DND-41 (cell line): ENCODE measurements at regions not wholly inside any gene's neighbourhood (a gene's known extent, or its start where the extent isn't known, plus 50 kb on each side); places are given as distances from the start of the nearest gene placed in this dataset.

Source experiments
- EZH2 ChIP-seq: IDR thresholded peaks from 3 replicates; pipeline ENCODE4 v1.6.1; 2012; ENCODE audit warnings: borderline replicate concordance, low read depth, mild to moderate bottlenecking, moderate library complexity, low read length, inconsistent platforms; ENCODE audit not compliant: severe bottlenecking
- TF ChIP-seq, protein P1 (sequence below): IDR thresholded peaks from 2 replicates; pipeline ENCODE4 v1.5.1; 2012; ENCODE audit warnings: borderline replicate concordance, low read length, moderate library complexity, mild to moderate bottlenecking; ENCODE audit not compliant: poor library complexity, severe bottlenecking; ENCODE audit errors: extremely low read depth

- TF ChIP-seq EZH2, result no peak
- TF ChIP-seq, protein P1, sequence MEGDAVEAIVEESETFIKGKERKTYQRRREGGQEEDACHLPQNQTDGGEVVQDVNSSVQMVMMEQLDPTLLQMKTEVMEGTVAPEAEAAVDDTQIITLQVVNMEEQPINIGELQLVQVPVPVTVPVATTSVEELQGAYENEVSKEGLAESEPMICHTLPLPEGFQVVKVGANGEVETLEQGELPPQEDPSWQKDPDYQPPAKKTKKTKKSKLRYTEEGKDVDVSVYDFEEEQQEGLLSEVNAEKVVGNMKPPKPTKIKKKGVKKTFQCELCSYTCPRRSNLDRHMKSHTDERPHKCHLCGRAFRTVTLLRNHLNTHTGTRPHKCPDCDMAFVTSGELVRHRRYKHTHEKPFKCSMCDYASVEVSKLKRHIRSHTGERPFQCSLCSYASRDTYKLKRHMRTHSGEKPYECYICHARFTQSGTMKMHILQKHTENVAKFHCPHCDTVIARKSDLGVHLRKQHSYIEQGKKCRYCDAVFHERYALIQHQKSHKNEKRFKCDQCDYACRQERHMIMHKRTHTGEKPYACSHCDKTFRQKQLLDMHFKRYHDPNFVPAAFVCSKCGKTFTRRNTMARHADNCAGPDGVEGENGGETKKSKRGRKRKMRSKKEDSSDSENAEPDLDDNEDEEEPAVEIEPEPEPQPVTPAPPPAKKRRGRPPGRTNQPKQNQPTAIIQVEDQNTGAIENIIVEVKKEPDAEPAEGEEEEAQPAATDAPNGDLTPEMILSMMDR, result no peak
Observed at GRCh38 chr7:41028580-41028979, 674.3 kb downstream of the INHBA start.
